IMR-90 (cell line): ENCODE measurements at regions not wholly inside any gene's neighbourhood (a gene's known extent, or its start where the extent isn't known, plus 50 kb on each side); places are given as distances from the start of the nearest gene placed in this dataset.

ENCODE experiments used
- ATAC-seq: fragments of 200-7000 bp; cut with Tn5 transposase; 2 replicates; pipeline ENCODE4 v1.9.1; 2020; ENCODE audit warnings: low read depth, mild to moderate bottlenecking, moderate library complexity
- BruUV-seq: library from RNA; stranded (reverse); fragments of 400-500 nt; replicated peaks from 2 replicates; lab custom pipeline; 2021; lab: Mats Ljungman, UMichigan
- CTCF ChIA-PET: fragments of 300-600 bp; formaldehyde crosslinking; extraction: SDS; loops from one replicate; lab custom pipeline; 2021; ENCODE audit warnings: antibody characterized with exemption; lab: Yijun Ruan, JAX
- POLR2A ChIA-PET: fragments of 300-600 bp; sonication (Branson Sonifier 250); formaldehyde crosslinking; loops from one replicate; lab custom pipeline; 2022; ENCODE audit warnings: antibody characterized with exemption; ENCODE audit not compliant: unreplicated experiment; lab: Charles Lee
- DNase-seq: peaks from one replicate; pipeline ENCODE4 v3.0.0; 2013
- H2AFZ ChIP-seq: replicated peaks from 2 replicates; pipeline ENCODE3; 2013; ENCODE audit warnings: low read length, mild to moderate bottlenecking; ENCODE audit not compliant: poor library complexity
- H2AK5ac ChIP-seq: 2 replicates; pipeline ENCODE4 v1.6.1; 2013; ENCODE audit warnings: low read depth, low read length, inconsistent platforms
- H2AK9ac ChIP-seq: replicated peaks from 2 replicates; pipeline ENCODE3; 2013; ENCODE audit warnings: mild to moderate bottlenecking, low read depth, low read length, moderate library complexity; ENCODE audit not compliant: poor library complexity
- H2BK120ac ChIP-seq: 2 replicates; pipeline ENCODE4 v1.6.1; 2013; ENCODE audit warnings: low read depth, low read length, inconsistent platforms
- H2BK15ac ChIP-seq: 3 replicates; pipeline ENCODE4 v1.6.1; 2013; ENCODE audit warnings: low read depth, low read length, inconsistent platforms
- H2BK20ac ChIP-seq: 2 replicates; pipeline ENCODE4 v1.6.1; 2013; ENCODE audit warnings: low read depth, mild to moderate bottlenecking, inconsistent platforms, low read length, moderate library complexity
- H2BK5ac ChIP-seq: 2 replicates; pipeline ENCODE4 v1.6.1; 2013; ENCODE audit warnings: mild to moderate bottlenecking, low read depth, low read length, inconsistent platforms; ENCODE audit not compliant: poor library complexity, severe bottlenecking
- H3K14ac ChIP-seq: replicated peaks from 2 replicates; pipeline ENCODE4 v1.6.1; 2013; ENCODE audit warnings: low read depth, low read length, inconsistent platforms
- H3K18ac ChIP-seq: 2 replicates; pipeline ENCODE4 v1.6.1; 2013; ENCODE audit warnings: low read depth, low read length, control low read depth
- H3K23ac ChIP-seq: 2 replicates; pipeline ENCODE4 v1.6.1; 2013; ENCODE audit warnings: low read depth, low read length, inconsistent platforms
- H3K27ac ChIP-seq: 2 replicates; pipeline ENCODE4 v1.5.1; 2013; ENCODE audit warnings: mild to moderate bottlenecking, control low read depth, low read length; ENCODE audit not compliant: insufficient read depth
- H3K27me3 ChIP-seq: 2 replicates; pipeline ENCODE4 v1.6.1; 2013; ENCODE audit warnings: low read length; ENCODE audit not compliant: control insufficient read depth, insufficient read depth
- H3K36me3 ChIP-seq: 2 replicates; pipeline ENCODE4 v1.6.1; 2013; ENCODE audit warnings: low read length, mixed read lengths; ENCODE audit not compliant: control insufficient read depth, insufficient read depth
- H3K4ac ChIP-seq: 2 replicates; pipeline ENCODE4 v1.6.1; 2013; ENCODE audit warnings: low read depth, low read length, inconsistent platforms
- H3K4me1 ChIP-seq: 2 replicates; pipeline ENCODE4 v1.6.1; 2013; ENCODE audit warnings: low read length, mixed read lengths; ENCODE audit not compliant: control insufficient read depth, insufficient read depth
- H3K4me2 ChIP-seq: 2 replicates; pipeline ENCODE4 v1.6.1; 2013; ENCODE audit warnings: low read depth, mild to moderate bottlenecking, control low read depth, low read length, moderate library complexity
- H3K4me3 ChIP-seq: 2 replicates; pipeline ENCODE4 v1.5.1; 2013; ENCODE audit warnings: low read depth, mild to moderate bottlenecking, control low read depth, low read length, moderate library complexity; ENCODE audit not compliant: insufficient read depth
- H3K56ac ChIP-seq: 2 replicates; pipeline ENCODE4 v1.6.1; 2013; ENCODE audit warnings: low read length, inconsistent platforms; ENCODE audit not compliant: insufficient read depth; ENCODE audit errors: extremely low read depth
- H3K79me1 ChIP-seq, 2 experiments: 2 replicates each; pipeline ENCODE4 v1.6.1; 2013; ENCODE audit warnings: low read length in 2 of 2, inconsistent platforms in 1 of 2, low read depth in 1 of 2
- H3K9ac ChIP-seq: 2 replicates; pipeline ENCODE4 v1.6.1; 2013; ENCODE audit warnings: low read depth, low read length, control low read depth
- H3K9me1 ChIP-seq: 2 replicates; pipeline ENCODE4 v1.6.1; 2013; ENCODE audit warnings: low read length, inconsistent platforms; ENCODE audit not compliant: insufficient read depth
- H3K9me3 ChIP-seq: 2 replicates; pipeline ENCODE4 v1.6.1; 2013; ENCODE audit warnings: low read length; ENCODE audit not compliant: control insufficient read depth, insufficient read depth
- H4K20me1 ChIP-seq: 2 replicates; pipeline ENCODE4 v1.6.1; 2013; ENCODE audit warnings: low read length, inconsistent platforms; ENCODE audit not compliant: insufficient read depth
- H4K5ac ChIP-seq: 2 replicates; pipeline ENCODE4 v1.6.1; 2013; ENCODE audit warnings: mild to moderate bottlenecking, low read depth, low read length, control low read depth
- H4K8ac ChIP-seq, 2 experiments: 2 replicates each; pipeline ENCODE4 v1.6.1; 2013; ENCODE audit warnings: low read depth in 2 of 2, low read length in 2 of 2, control low read depth in 1 of 2, inconsistent platforms in 1 of 2
- H4K91ac ChIP-seq: 2 replicates; pipeline ENCODE4 v1.6.1; 2013; ENCODE audit warnings: low read depth, low read length, inconsistent platforms; ENCODE audit not compliant: insufficient read depth
- BHLHE40 ChIP-seq: fragments of 150-350 bp; IDR thresholded peaks from 2 replicates; pipeline ENCODE4 v1.6.1; 2016; ENCODE audit warnings: mild to moderate bottlenecking, low read depth, low read length
- CEBPB ChIP-seq: IDR thresholded peaks from 2 replicates; pipeline ENCODE4 v1.6.1; 2012; ENCODE audit warnings: low read depth, low read length, improper control_type of control experiment
- CHD1 ChIP-seq: IDR thresholded peaks from 2 replicates; pipeline ENCODE4 v1.6.1; 2012; ENCODE audit warnings: low read depth, low read length, improper control_type of control experiment
- CTCF ChIP-seq: conservative IDR thresholded peaks from 2 replicates; pipeline ENCODE4 v1.5.1; 2012; ENCODE audit warnings: mild to moderate bottlenecking, low read depth, low read length, improper control_type of control experiment
- ELK1 ChIP-seq: fragments of 150-350 bp; IDR thresholded peaks from 2 replicates; pipeline ENCODE4 v1.6.1; 2016; ENCODE audit warnings: low read depth, mild to moderate bottlenecking, low read length, moderate library complexity, borderline replicate concordance
- FOS ChIP-seq: fragments of 150-350 bp; IDR thresholded peaks from 2 replicates; pipeline ENCODE4 v1.6.1; 2016; ENCODE audit warnings: low read depth, low read length
- MAFK ChIP-seq: IDR thresholded peaks from 2 replicates; pipeline ENCODE4 v1.6.1; 2012; ENCODE audit warnings: low read depth, low read length, improper control_type of control experiment
- MAZ ChIP-seq: IDR thresholded peaks from 2 replicates; pipeline ENCODE4 v1.6.1; 2012; ENCODE audit warnings: low read depth, mild to moderate bottlenecking, low read length, improper control_type of control experiment, moderate library complexity, borderline replicate concordance
- MXI1 ChIP-seq: IDR thresholded peaks from 2 replicates; pipeline ENCODE4 v1.6.1; 2012; ENCODE audit warnings: low read depth, mild to moderate bottlenecking, low read length, moderate library complexity, borderline replicate concordance
- NFE2L2 ChIP-seq: fragments of 150-350 bp; IDR thresholded peaks from 2 replicates; pipeline ENCODE4 v1.6.1; 2016; ENCODE audit warnings: low read depth, mild to moderate bottlenecking, low read length
- POLR2A ChIP-seq: IDR thresholded peaks from 2 replicates; pipeline ENCODE4 v1.6.1; 2012; ENCODE audit warnings: mild to moderate bottlenecking, low read depth, low read length
- RAD21 ChIP-seq: IDR thresholded peaks from 2 replicates; pipeline ENCODE4 v1.6.1; 2012; ENCODE audit warnings: low read length, improper control_type of control experiment
- RCOR1 ChIP-seq: IDR thresholded peaks from 2 replicates; pipeline ENCODE4 v1.6.1; 2012; ENCODE audit warnings: mild to moderate bottlenecking, low read length, improper control_type of control experiment; ENCODE audit not compliant: insufficient replicate concordance
- RFX5 ChIP-seq: IDR thresholded peaks from 2 replicates; pipeline ENCODE4 v1.8.0; 2012; ENCODE audit warnings: low read depth, mild to moderate bottlenecking, low read length, moderate library complexity
- SMC3 ChIP-seq: fragments of 150-350 bp; IDR thresholded peaks from 2 replicates; pipeline ENCODE4 v1.6.1; 2016; ENCODE audit warnings: low read depth, mild to moderate bottlenecking, antibody characterized with exemption, low read length, moderate library complexity
- WGBS, 2 experiments: methylation state at CpG; one replicate each; pipeline versions ENCODE4 v1.1.5 to v1.1.7; 2013; ENCODE audit warnings: missing lambda C conversion rate in 2 of 2; ENCODE audit not compliant: insufficient read length in 1 of 2; ENCODE audit errors: extremely low coverage in 2 of 2; 5-methylcytosine and 5-hydroxymethylcytosine counted together
- dilution Hi-C: fragments of 300-500 bp; cut with HindIII; formaldehyde crosslinking; loops from one replicate; pipeline ENCODE4 v1.14.3; 2018; ENCODE audit warnings: low sequenced_read_pairs; ENCODE audit not compliant: unreplicated experiment
- in situ Hi-C: fragments of 300-500 bp; cut with MboI; formaldehyde crosslinking; loops from 3 replicates; pipeline ENCODE4 v1.14.3; 2019; ENCODE audit warnings: low sequenced_read_pairs, inconsistent platforms, mixed read lengths
- intact Hi-C: fragments of 100-400 bp; cut with micrococcal nuclease; formaldehyde crosslinking; loops from 2 replicates; pipeline ENCODE4 v1.10.0; 2022
- TF ChIP-seq, protein P1 (sequence below): fragments of 150-350 bp; IDR thresholded peaks from 2 replicates; pipeline ENCODE4 v1.6.1; 2017; ENCODE audit warnings: mild to moderate bottlenecking, antibody characterized with exemption, low read length, low read depth

DNA sequence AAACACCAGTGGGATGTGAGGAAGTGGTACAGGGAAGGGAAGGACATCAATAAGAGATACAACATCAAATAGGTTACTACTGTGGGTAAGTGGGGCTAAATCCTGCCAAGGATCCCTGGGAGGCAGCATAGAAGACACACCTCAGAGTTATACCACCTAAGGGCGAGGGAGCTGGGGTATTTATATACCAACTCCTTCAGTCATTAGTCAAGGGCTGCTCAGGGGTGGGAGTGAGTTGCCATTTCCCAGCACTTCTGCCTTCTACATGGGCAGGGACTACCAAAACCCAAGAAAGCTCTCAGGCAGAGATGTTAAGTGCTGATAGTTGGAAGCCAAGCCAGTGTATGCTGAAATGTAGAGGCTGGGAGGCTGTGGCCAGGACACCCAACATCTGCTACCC, 57.5 kb upstream of the MARCHF10 start:
- Histone ChIP-seq H2AFZ (no peak overlapping the region), H3K9ac (no peak overlapping the region), H3K14ac (no peak overlapping the region), H3K4me3 (no peak overlapping the region), H4K91ac (no peak overlapping the region), H3K23ac (no peak overlapping the region), H2AK5ac (no peak overlapping the region), H2AK9ac (no peak overlapping the region), H3K79me1 (no peaks in the 10 kb centered on the region), H3K4me1 (peaks cover 10% of the 10 kb centered on the region), H2BK15ac (no peak overlapping the region), H4K5ac (no peak overlapping the region), H3K4ac (no peak overlapping the region), H3K9me3 (no peaks in the 10 kb centered on the region), H3K4me2 (no peak overlapping the region), H3K27me3 (peaks cover 6% of the 10 kb centered on the region; the same call in 1 of the 2 replicates), H2BK5ac (no peak overlapping the region), H3K36me3 (no peaks in the 10 kb centered on the region), H3K9me1 (no peaks in the 10 kb centered on the region), H2BK120ac (no peak overlapping the region), H4K20me1 (no peaks in the 10 kb centered on the region), H3K27ac (no peak overlapping the region), H3K56ac (no peak overlapping the region), H4K8ac (no peak overlapping the region), H3K18ac (no peak overlapping the region), H2BK20ac (no peak overlapping the region)
- POLR2A ChIA-PET, result no interaction called here
- in situ Hi-C loops, result no loop called here
- CTCF ChIA-PET, result no interaction called here
- TF ChIP-seq MAFK (no peak), BHLHE40 (no peak), RFX5 (no peak), FOS (no peak), POLR2A (no peak), CTCF (no peak), CEBPB (no peak), SMC3 (no peak), MAZ (no peak), RAD21 (no peak), MXI1 (no peak), ELK1 (no peak), NFE2L2 (no peak), CHD1 (no peak), RCOR1 (no peak)
- TF ChIP-seq, protein P1, sequence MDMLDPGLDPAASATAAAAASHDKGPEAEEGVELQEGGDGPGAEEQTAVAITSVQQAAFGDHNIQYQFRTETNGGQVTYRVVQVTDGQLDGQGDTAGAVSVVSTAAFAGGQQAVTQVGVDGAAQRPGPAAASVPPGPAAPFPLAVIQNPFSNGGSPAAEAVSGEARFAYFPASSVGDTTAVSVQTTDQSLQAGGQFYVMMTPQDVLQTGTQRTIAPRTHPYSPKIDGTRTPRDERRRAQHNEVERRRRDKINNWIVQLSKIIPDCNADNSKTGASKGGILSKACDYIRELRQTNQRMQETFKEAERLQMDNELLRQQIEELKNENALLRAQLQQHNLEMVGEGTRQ, result no peak
- ATAC-seq (no peak), DNase-seq (no peak)
- no TSS peak for BruUV-seq
- dilution Hi-C loops, result no loop called here
- no CpG with 5 or more reads among the region's 1 CpG for WGBS, 2 experiments
- intact Hi-C loops, result no loop called here
